K562 (cell line): ENCODE measurements at regions not wholly inside any gene's neighbourhood (a gene's known extent, or its start where the extent isn't known, plus 50 kb on each side); places are given as distances from the start of the nearest gene placed in this dataset.

ENCODE experiments used
- ERF ChIP-seq: fragments of 450-650 bp; formaldehyde crosslinking; IDR thresholded peaks from 2 replicates; pipeline ENCODE4 v1.4.0; 2020; ENCODE audit warnings: mild to moderate bottlenecking, mixed read lengths
- MED1 ChIP-seq: sonication (generic); formaldehyde crosslinking; IDR thresholded peaks from 2 replicates; pipeline ENCODE4 v1.8.1; 2023; ENCODE audit warnings: missing genetic modification reagents, borderline replicate concordance
- SMAD4 ChIP-seq: fragments of 250-450 bp; sonication (Bioruptor Pico); conservative IDR thresholded peaks from 2 replicates; pipeline ENCODE4 v1.8.0; 2021; ENCODE audit warnings: inconsistent platforms, mild to moderate bottlenecking, moderate library complexity
- SNIP1 ChIP-seq: fragments of 450-650 bp; IDR thresholded peaks from 2 replicates; pipeline ENCODE4 v1.7.1; 2017; ENCODE audit warnings: low read depth, mild to moderate bottlenecking
- ZBTB33 ChIP-seq: sonication (generic); formaldehyde crosslinking; IDR thresholded peaks from 2 replicates; pipeline ENCODE4 v1.8.1; 2023; ENCODE audit warnings: mild to moderate bottlenecking, missing genetic modification reagents
- ZNF197 ChIP-seq: fragments of 200-800 bp; sonication (Bioruptor generic); IDR thresholded peaks from 2 replicates; pipeline ENCODE4 v1.6.1; 2016; ENCODE audit warnings: low read depth, missing genetic modification characterization, missing compliant biosample characterization
- ZNF274 ChIP-seq: IDR thresholded peaks from 2 replicates; pipeline ENCODE4 v1.6.1; 2011; ENCODE audit warnings: low read depth, mild to moderate bottlenecking, low read length, moderate library complexity, borderline replicate concordance
- ZNF512 ChIP-seq: IDR thresholded peaks from 2 replicates; pipeline ENCODE4 v1.6.1; 2016; ENCODE audit warnings: missing genetic modification characterization, missing compliant biosample characterization

GRCh38 chrX:69255441-69256290 is 90.4 kb upstream of the PJA1 start (continued):
- no peak for TF ChIP-seq MED1 (CRISPR knock-in tag)
- TF ChIP-seq ZNF274, result no peak
- no peak for TF ChIP-seq SMAD4 (CRISPR knock-in tag)
- no peak for TF ChIP-seq ZNF197 (CRISPR knock-in tag)
- TF ChIP-seq ZBTB33, result no peak
- TF ChIP-seq ZNF512 (tag), result no peak
- TF ChIP-seq SNIP1, result no peak
- TF ChIP-seq ERF (CRISPR knock-in tag), result no peak
